GM19463 (cell line): ENCODE measurements at regions not wholly inside any gene's neighbourhood (a gene's known extent, or its start where the extent isn't known, plus 50 kb on each side); places are given as distances from the start of the nearest gene placed in this dataset.

Experiments
- ATAC-seq: cut with Tn5 transposase; IDR thresholded peaks from one replicate; pipeline ENCODE4 v1.9.1; 2021; ENCODE audit warnings: mild to moderate bottlenecking, moderate library complexity; ENCODE audit not compliant: unreplicated experiment

- ATAC-seq = no peak
Observed at GRCh38 chr4:181509073-181509472, 734.1 kb upstream of the TENM3 start.

GRCh38 chr4:181517491-181517890, 725.7 kb upstream of the TENM3 start:
- ATAC-seq = no peak

- ATAC-seq = no peak
Observed at GRCh38 chr4:181520790-181521189, 722.4 kb upstream of the TENM3 start.

GRCh38 chr4:181523973-181524372, 719.2 kb upstream of the TENM3 start:
- no peak for ATAC-seq

GRCh38 chr4:181524499-181524898, 718.7 kb upstream of the TENM3 start:
- ATAC-seq = no peak

- no peak for ATAC-seq
Observed at GRCh38 chr4:181525634-181526033, 717.6 kb upstream of the TENM3 start.

- ATAC-seq = peak; percentile 74
Observed at GRCh38 chr4:181528570-181529184, 714.5 kb upstream of the TENM3 start.

- no peak for ATAC-seq
Observed at GRCh38 chr4:181529537-181529936, 713.7 kb upstream of the TENM3 start.

- ATAC-seq = no peak
Observed at GRCh38 chr4:181536196-181536746, 706.9 kb upstream of the TENM3 start.

- ATAC-seq = no peak
Observed at GRCh38 chr4:181536811-181537434, 706.3 kb upstream of the TENM3 start.

- ATAC-seq = no peak
Observed at GRCh38 chr4:181538431-181538830, 704.8 kb upstream of the TENM3 start.

- ATAC-seq = no peak
Observed at GRCh38 chr4:181541396-181541795, 701.8 kb upstream of the TENM3 start.

GRCh38 chr4:181548873-181549575, 694.2 kb upstream of the TENM3 start:
- ATAC-seq = no peak

GRCh38 chr4:181549576-181550188, 693.5 kb upstream of the TENM3 start:
- ATAC-seq = no peak

- no peak for ATAC-seq
Observed at GRCh38 chr4:181550381-181550780, 692.8 kb upstream of the TENM3 start.

GRCh38 chr4:181559637-181560036, 683.6 kb upstream of the TENM3 start:
- no peak for ATAC-seq

- ATAC-seq = no peak
Observed at GRCh38 chr4:181562399-181562798, 680.8 kb upstream of the TENM3 start.

GRCh38 chr4:181564625-181565024, 678.6 kb upstream of the TENM3 start:
- ATAC-seq = no peak

GRCh38 chr4:181566490-181566889, 676.7 kb upstream of the TENM3 start:
- no peak for ATAC-seq

- peak; percentile 91 for ATAC-seq
Observed at GRCh38 chr4:181569553-181569952, 673.6 kb upstream of the TENM3 start.

GRCh38 chr4:181578911-181579310, 664.3 kb upstream of the TENM3 start:
- ATAC-seq = no peak

GRCh38 chr4:181579486-181579885, 663.7 kb upstream of the TENM3 start:
- no peak for ATAC-seq
